ENCODE measurements at regions not wholly inside any gene's neighbourhood (a gene's known extent, or its start where the extent isn't known, plus 50 kb on each side); places are given as distances from the start of the nearest gene placed in this dataset.
A peak's percentile ranks its signal among the peaks of the same experiment; 100 is the strongest.

GRCh38 chr2:234286118-234286598, 210.7 kb downstream of the ARL4C start:
- Histone ChIP-seq H3K27me3 (ENCODE audit: control insufficient read depth in 2 of 2, insufficient read depth in 2 of 2, low read length in 2 of 2) (peaks cover 2 to 9% of the 10 kb centered on the region in 2 experiments), H3K9me1 (replicated peaks; ENCODE audit: control insufficient read depth, extremely low read depth, insufficient read depth, low read length) (no peaks in the 10 kb centered on the region), H4K20me1 (replicated peaks; ENCODE audit: control insufficient read depth, extremely low read depth, insufficient read depth, low read length) (no peaks in the 10 kb centered on the region), H3K4me2 (ENCODE audit: insufficient read depth, low read length) (no peak overlapping the region), H3K79me2 (ENCODE audit: control insufficient read depth, insufficient read depth, low read length) (no peaks in the 10 kb centered on the region), H2AFZ (ENCODE audit: low read depth, low read length) (no peak overlapping the region), H3K4me3 (replicated peaks in 1 of 3; ENCODE audit: insufficient read depth in 1 of 3, low read depth in 1 of 3, low read length in 3 of 3) (no peak overlapping the region), H3K9ac (replicated peaks; ENCODE audit: extremely low read depth, insufficient read depth, low read length) (no peak overlapping the region), H3K27ac (ENCODE audit: insufficient read depth, low read depth, low read length) (peak overlapping the region; percentile 5), H3K36me3 (ENCODE audit: control insufficient read depth in 2 of 2, extremely low read depth in 1 of 2, insufficient read depth in 2 of 2, low read length in 2 of 2) (no peaks in the 10 kb centered on the region), H3K4me1 (ENCODE audit: control insufficient read depth, extremely low read depth, insufficient read depth, low read length) (peaks cover 18% of the 10 kb centered on the region), H3K9me3 (replicated peaks; ENCODE audit: control insufficient read depth, insufficient read depth, low read length) (no peaks in the 10 kb centered on the region)
- peak; percentile 49 for DNase-seq (ENCODE audit: low read depth, low spot score)
- TF ChIP-seq EZH2 (IDR thresholded peaks at IDR 0.05; ENCODE audit: borderline replicate concordance, low read depth, low read length, severe bottlenecking), result no peak
- TF ChIP-seq CTCF (IDR thresholded peaks at IDR 0.05; ENCODE audit: extremely low read depth in 1 of 2, insufficient read depth in 1 of 2, low read depth in 1 of 2, low read length in 2 of 2), result no peak
- TF ChIP-seq MAX (IDR thresholded peaks at IDR 0.05; ENCODE audit: insufficient read depth, insufficient read length), result no peak
- TF ChIP-seq POLR2AphosphoS5 (IDR thresholded peaks at IDR 0.05; ENCODE audit: insufficient read depth, low read depth, low read length), result peak; percentile 39
- no peak for TF ChIP-seq MYC (IDR thresholded peaks at IDR 0.05; ENCODE audit: low read depth, low read length)
- no peak for TF ChIP-seq JUN (IDR thresholded peaks at IDR 0.05; ENCODE audit: borderline replicate concordance, insufficient read depth, insufficient read length, low read depth)
- peak; percentile 98 for TF ChIP-seq FOS (IDR thresholded peaks at IDR 0.05; ENCODE audit: borderline replicate concordance, insufficient read depth, low read length)
- peak; percentile 87 for TF ChIP-seq GATA2 (IDR thresholded peaks at IDR 0.05; ENCODE audit: insufficient read depth, insufficient read length, low read depth, low read length)
- TF ChIP-seq POLR2A (IDR thresholded peaks at IDR 0.05; ENCODE audit: low read depth, low read length), result no peak
- BruUV-seq (replicated peaks), result no TSS peak
- peak; percentile 84 for FAIRE-seq
- dilution Hi-C loops (cut with MboI; ENCODE audit: extremely low pct_ligation_motif_present, low sequenced_read_pairs), result no loop called here
- intact Hi-C loops (cut with micrococcal nuclease), result loop anchor here (2.0 to 5.0 kb wide), 2 partner anchors 27 to 831 kb away; no protein-coding TSS in a partner anchor
- POLR2A ChIA-PET, result no interaction called here
- CTCF ChIA-PET, result interaction anchor here (0.7 to 2.6 kb wide), 10 partner anchors 14 to 831 kb away, joined by 3 to 23 read pairs (median 4); partner anchors contain the start of gene ARL4C
